Glomerular visceral epithelial cell (primary cell): ENCODE measurements at regions not wholly inside any gene's neighbourhood (a gene's known extent, or its start where the extent isn't known, plus 50 kb on each side); places are given as distances from the start of the nearest gene placed in this dataset.

ENCODE experiments used
- DNase-seq: peaks from one replicate; pipeline ENCODE4 v3.0.0-alpha.2; 2016; ENCODE audit errors: extremely low spot score

- DNase-seq, result no peak
These were observed 67.9 kb upstream of the TSLP start for GRCh38 chr5:111003623-111004022.

GRCh38 chr5:111004291-111004690 is 67.2 kb upstream of the TSLP start:
- no peak for DNase-seq

DNA sequence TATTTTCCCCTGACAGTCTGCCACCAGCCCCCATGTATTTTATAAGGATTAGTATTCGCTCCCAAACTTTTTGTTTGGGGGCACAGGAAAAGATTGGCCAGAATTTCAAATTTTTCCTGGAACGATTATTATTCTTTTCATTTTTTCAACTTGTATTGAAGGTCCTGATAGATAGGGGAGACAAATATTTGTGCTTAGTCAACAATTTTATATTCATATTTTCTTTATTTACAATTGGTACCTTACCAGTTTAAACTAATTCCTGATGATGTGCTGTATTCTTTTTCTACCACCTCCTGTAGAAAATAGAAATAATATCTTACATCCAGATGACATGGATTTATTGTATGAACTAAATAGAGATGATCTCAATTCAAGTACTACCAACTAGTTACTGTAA is 60.7 kb upstream of the TSLP start:
- DNase-seq, result no peak

DNA sequence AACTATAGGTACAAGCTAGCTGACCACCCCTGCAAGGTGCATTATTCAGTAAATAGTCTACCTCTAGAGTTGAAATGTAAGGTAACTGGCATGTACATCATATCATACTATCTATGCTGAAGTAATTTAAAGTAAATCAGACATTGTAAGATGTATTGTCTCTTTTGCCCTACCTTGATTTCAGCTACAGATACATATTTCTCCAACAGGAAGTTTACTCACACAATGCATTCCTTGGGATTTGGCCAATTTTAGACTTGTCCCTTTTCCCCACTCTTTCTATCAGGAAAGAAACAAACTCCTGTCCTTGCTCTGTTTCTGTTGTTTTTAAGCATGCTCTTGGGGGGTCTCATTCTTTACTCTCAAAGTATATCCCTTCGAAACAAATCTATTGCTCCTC is 58.5 kb upstream of the TSLP start:
- no peak for DNase-seq

GRCh38 chr5:111016801-111017200 is 54.7 kb upstream of the TSLP start:
- peak; percentile 42 for DNase-seq

DNA sequence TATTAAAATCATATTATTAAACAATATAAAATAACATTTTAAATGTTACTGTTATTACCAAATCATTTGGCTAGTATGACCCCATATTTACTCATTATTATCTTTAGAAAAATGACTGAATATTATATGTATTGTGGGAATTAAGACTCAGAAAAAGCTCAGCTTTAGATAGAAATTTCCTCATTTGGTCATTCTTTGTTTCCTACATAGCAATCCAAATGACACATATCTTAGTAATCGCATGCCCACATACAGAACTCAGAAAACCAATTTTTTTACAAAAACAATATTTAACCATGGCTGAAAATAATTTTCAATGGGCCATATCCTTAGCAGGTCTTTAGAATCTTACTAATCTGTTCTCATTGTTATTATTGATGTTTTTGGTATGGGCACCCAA is 53.8 kb upstream of the TSLP start:
- DNase-seq, result no peak
